ENCODE measurements at regions not wholly inside any gene's neighbourhood (a gene's known extent, or its start where the extent isn't known, plus 50 kb on each side); places are given as distances from the start of the nearest gene placed in this dataset.
"Not testable (repeated sequence)": the region's sequence is repeated elsewhere in the genome, so short reads cannot be mapped to it uniquely, and the experiment has no call there.

GRCh38 chr5:87195616-87196015, 72.1 kb upstream of the RASA1 start:
- no peak for DNase-seq (ENCODE audit: low read depth in 3 of 3)

DNA sequence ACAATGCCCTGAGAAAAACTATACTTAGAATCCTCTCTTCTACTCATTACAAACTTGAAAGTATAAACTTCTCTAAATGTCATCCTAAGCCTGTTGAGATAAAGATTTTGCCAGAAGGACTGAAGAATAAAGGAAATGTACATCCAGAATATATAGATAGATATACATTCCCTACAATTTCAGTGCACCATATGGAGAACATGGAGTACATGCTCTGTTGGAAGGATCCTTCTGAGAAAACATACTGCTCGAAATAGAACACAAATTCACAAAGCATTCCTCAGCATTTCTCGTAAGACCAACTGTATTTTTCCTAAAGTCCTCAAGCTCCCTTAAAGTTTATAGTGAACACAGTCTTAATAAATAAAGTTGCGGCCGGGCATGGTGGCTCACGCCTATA, 69.7 kb upstream of the RASA1 start:
- DNase-seq (ENCODE audit: low read depth in 3 of 3) = no peak

GRCh38 chr5:87199246-87199645, 68.4 kb upstream of the RASA1 start:
- not testable (repeated sequence) for DNase-seq (ENCODE audit: low read depth in 3 of 3)

DNA sequence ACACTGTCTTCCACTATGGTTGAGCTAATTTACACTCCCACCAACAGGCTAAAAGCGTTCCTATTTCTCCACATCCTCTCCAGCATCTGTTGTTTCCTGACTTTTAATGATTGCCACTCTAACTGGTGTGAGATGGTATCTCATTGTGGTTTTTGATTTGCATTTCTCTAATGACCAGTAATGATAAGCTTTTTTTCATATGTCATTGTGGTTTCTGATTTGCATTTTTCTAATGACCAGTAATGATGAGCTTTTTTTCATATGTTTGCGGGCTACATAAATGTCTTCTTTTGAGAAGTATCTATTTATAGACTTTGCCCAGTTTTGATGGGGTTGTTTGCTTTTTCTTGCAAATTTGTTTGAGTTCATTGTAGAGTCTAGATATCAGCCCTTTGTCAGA, 68.0 kb upstream of the RASA1 start:
- DNase-seq (ENCODE audit: low read depth in 3 of 3) = not testable (repeated sequence)

GRCh38 chr5:87210076-87210475, 57.6 kb upstream of the RASA1 start:
- DNase-seq (ENCODE audit: low read depth in 3 of 3) = no peak

DNA sequence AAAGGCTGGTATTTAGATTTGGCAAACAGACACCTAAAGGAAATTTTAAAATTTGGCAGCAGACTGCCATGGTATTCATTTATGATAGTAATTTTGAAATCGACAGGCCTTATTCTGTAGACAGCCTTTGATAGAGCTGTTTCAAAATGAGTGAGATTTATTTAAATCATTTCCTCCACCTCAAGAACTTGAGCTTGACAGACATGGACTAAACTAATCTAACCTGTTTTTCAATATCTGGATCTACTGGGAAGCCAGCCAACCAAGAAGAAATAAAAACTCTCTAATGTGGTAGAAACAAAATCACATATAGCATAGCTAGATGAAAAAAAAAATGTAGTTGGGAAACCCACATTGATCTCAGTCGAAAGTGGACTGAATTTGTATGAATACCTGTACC, 56.9 kb upstream of the RASA1 start:
- no peak for DNase-seq (ENCODE audit: low read depth in 3 of 3)

GRCh38 chr5:87211676-87212075, 56.0 kb upstream of the RASA1 start:
- DNase-seq (ENCODE audit: low read depth in 3 of 3) = no peak

DNA sequence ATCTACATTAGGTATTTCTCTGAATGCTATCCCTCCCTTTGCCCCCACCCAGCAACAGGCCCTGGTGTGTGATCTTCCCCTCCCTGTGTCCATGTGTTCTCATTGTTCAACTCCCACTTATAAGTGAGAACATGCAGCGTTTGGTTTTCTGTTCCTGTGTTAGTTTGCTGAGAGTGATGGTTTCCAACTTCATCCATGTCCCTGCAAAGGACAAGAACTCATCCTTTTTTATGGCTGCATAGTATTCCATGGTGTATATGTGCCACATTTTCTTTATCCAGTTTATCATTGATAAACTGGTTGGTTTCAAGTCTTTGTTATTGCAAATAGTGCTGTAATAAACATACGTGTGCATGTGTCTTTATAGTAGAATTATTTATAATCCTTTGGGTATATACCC, 55.5 kb upstream of the RASA1 start:
- not testable (repeated sequence) for DNase-seq (ENCODE audit: low read depth in 3 of 3)

- not testable (repeated sequence) for DNase-seq (ENCODE audit: low read depth in 3 of 3)
Measured at GRCh38 chr5:87217480-87217879, 50.2 kb upstream of the RASA1 start.

All from stimulated activated CD4-positive, alpha-beta T cell treated with anti-CD3 and anti-CD28 coated beads, TNF-alpha, amount 100 ng/mL, for 4 hours (primary cell).